Trophoblast cell (in vitro differentiated cells and primary cell): ENCODE measurements at regions not wholly inside any gene's neighbourhood (a gene's known extent, or its start where the extent isn't known, plus 50 kb on each side); places are given as distances from the start of the nearest gene placed in this dataset.
"Not testable (repeated sequence)": the region's sequence is repeated elsewhere in the genome, so short reads cannot be mapped to it uniquely, and the experiment has no call there.

Source experiments
- DNase-seq, 2 donors: peaks; one replicate each; pipeline ENCODE4 v3.0.0-alpha.2; 2016
- H2AFZ ChIP-seq: 2 replicates; pipeline ENCODE4 v1.6.1; 2013; ENCODE audit warnings: low read length, moderate library complexity, mild to moderate bottlenecking; ENCODE audit not compliant: insufficient read depth, poor library complexity
- H2AK5ac ChIP-seq: 2 replicates; pipeline ENCODE4 v1.6.1; 2013; ENCODE audit warnings: mild to moderate bottlenecking, low read length
- H2BK120ac ChIP-seq: 2 replicates; pipeline ENCODE4 v1.6.1; 2013; ENCODE audit warnings: low read length, mild to moderate bottlenecking, moderate library complexity; ENCODE audit not compliant: insufficient read depth, poor library complexity
- H2BK12ac ChIP-seq: 2 replicates; pipeline ENCODE4 v1.6.1; 2013; ENCODE audit warnings: mild to moderate bottlenecking, low read length, moderate library complexity
- H2BK5ac ChIP-seq: 2 replicates; pipeline ENCODE4 v1.6.1; 2013; ENCODE audit warnings: low read length, low read depth, moderate library complexity, mild to moderate bottlenecking; ENCODE audit not compliant: poor library complexity
- H3K14ac ChIP-seq: 2 replicates; pipeline ENCODE4 v1.6.1; 2013; ENCODE audit warnings: mild to moderate bottlenecking, low read length
- H3K18ac ChIP-seq: 2 replicates; pipeline ENCODE4 v1.6.1; 2013; ENCODE audit warnings: mild to moderate bottlenecking, low read length
- H3K23ac ChIP-seq: 2 replicates; pipeline ENCODE4 v1.6.1; 2013; ENCODE audit warnings: low read length
- H3K27ac ChIP-seq: 2 replicates; pipeline ENCODE4 v1.5.1; 2013; ENCODE audit warnings: low read depth, mild to moderate bottlenecking, inconsistent platforms, low read length, moderate library complexity
- H3K27me3 ChIP-seq: 2 replicates; pipeline ENCODE4 v1.6.1; 2013; ENCODE audit warnings: inconsistent platforms, mild to moderate bottlenecking, low read length, moderate library complexity; ENCODE audit not compliant: insufficient read depth
- H3K36me3 ChIP-seq, 2 experiments: 1 replicate in 1 of 2; 2 replicates in 1 of 2; pipeline ENCODE4 v1.6.1; 2013; ENCODE audit warnings: low read length in 2 of 2, mild to moderate bottlenecking in 2 of 2, moderate library complexity in 1 of 2; ENCODE audit not compliant: insufficient read depth in 2 of 2, control insufficient read depth in 1 of 2
- H3K4ac ChIP-seq: 2 replicates; pipeline ENCODE4 v1.6.1; 2013; ENCODE audit warnings: low read depth, mild to moderate bottlenecking, low read length, moderate library complexity
- H3K4me1 ChIP-seq, 2 experiments: 1 replicate in 1 of 2; 2 replicates in 1 of 2; pipeline ENCODE4 v1.6.1; 2013; ENCODE audit warnings: low read length in 2 of 2, mild to moderate bottlenecking in 2 of 2, moderate library complexity in 1 of 2; ENCODE audit not compliant: insufficient read depth in 2 of 2, control insufficient read depth in 1 of 2
- H3K4me2 ChIP-seq: 2 replicates; pipeline ENCODE4 v1.6.1; 2013; ENCODE audit warnings: inconsistent platforms, mild to moderate bottlenecking, low read length, moderate library complexity
- H3K4me3 ChIP-seq: 2 replicates; pipeline ENCODE4 v1.5.1; 2013; ENCODE audit warnings: mild to moderate bottlenecking, low read depth, low read length, inconsistent platforms
- H3K79me1 ChIP-seq: one replicate; pipeline ENCODE4 v1.6.1; 2013; ENCODE audit warnings: low read length
- H3K79me2 ChIP-seq: 2 replicates; pipeline ENCODE4 v1.6.1; 2013; ENCODE audit warnings: low read length, mild to moderate bottlenecking; ENCODE audit not compliant: control insufficient read depth, insufficient read depth, poor library complexity
- H3K9ac ChIP-seq: 2 replicates; pipeline ENCODE4 v1.6.1; 2013; ENCODE audit warnings: mild to moderate bottlenecking, low read length
- H3K9me3 ChIP-seq: 2 replicates; pipeline ENCODE4 v1.6.1; 2013; ENCODE audit warnings: low read depth, mild to moderate bottlenecking, control low read depth, inconsistent platforms, low read length; ENCODE audit not compliant: insufficient read depth
- H4K12ac ChIP-seq: 2 replicates; pipeline ENCODE4 v1.6.1; 2013; ENCODE audit warnings: low read depth, mild to moderate bottlenecking, low read length, moderate library complexity
- H4K8ac ChIP-seq: 2 replicates; pipeline ENCODE4 v1.6.1; 2013; ENCODE audit warnings: low read depth, mild to moderate bottlenecking, low read length, moderate library complexity
- H4K91ac ChIP-seq: one replicate; pipeline ENCODE4 v1.6.1; 2013; ENCODE audit warnings: low read depth, mild to moderate bottlenecking, low read length, moderate library complexity
- WGBS: extraction: QIAGEN DNeasy Blood & Tissue Kit; methylation state at CpG from one replicate; pipeline ENCODE4 v1.1.7; 2013; ENCODE audit warnings: missing lambda C conversion rate; ENCODE audit not compliant: insufficient read length, insufficient coverage; ENCODE audit errors: extremely low coverage; 5-methylcytosine and 5-hydroxymethylcytosine counted together

DNA sequence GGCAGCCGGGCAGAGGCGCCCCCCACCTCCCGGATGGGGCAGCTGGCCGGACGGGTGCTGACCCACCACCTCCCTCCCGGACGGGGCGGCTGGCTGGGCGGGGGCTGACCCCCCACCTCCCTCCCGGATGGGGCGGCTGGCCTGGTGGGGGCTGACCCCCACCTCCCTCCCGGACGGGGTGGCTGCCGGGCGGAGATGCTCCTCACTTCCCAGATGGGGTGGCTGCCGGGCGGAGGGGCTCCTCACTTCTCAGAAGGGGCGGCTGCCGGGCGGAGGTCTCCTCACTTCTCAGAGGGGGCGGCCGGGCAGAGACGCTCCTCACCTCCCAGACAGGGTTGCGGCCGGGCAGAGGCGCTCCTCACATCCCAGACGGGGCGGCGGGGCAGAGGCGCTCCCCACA lies 1654.1 kb downstream of the STIM2 start:
- not testable (repeated sequence) for H3K79me1 ChIP-seq, H3K18ac ChIP-seq, H3K27me3 ChIP-seq, H4K91ac ChIP-seq, H3K36me3 ChIP-seq, H3K4me3 ChIP-seq, H2BK12ac ChIP-seq, H2AFZ ChIP-seq, H3K23ac ChIP-seq, H3K79me2 ChIP-seq, H3K4me1 ChIP-seq, H3K14ac ChIP-seq, H2BK120ac ChIP-seq, H3K9me3 ChIP-seq, H3K27ac ChIP-seq, H3K4ac ChIP-seq, H4K12ac ChIP-seq, H2AK5ac ChIP-seq, H2BK5ac ChIP-seq, H3K4me2 ChIP-seq, H4K8ac ChIP-seq, DNase-seq, H3K9ac ChIP-seq
- no CpG with 5 or more reads among the region's 30 CpGs for WGBS

DNA sequence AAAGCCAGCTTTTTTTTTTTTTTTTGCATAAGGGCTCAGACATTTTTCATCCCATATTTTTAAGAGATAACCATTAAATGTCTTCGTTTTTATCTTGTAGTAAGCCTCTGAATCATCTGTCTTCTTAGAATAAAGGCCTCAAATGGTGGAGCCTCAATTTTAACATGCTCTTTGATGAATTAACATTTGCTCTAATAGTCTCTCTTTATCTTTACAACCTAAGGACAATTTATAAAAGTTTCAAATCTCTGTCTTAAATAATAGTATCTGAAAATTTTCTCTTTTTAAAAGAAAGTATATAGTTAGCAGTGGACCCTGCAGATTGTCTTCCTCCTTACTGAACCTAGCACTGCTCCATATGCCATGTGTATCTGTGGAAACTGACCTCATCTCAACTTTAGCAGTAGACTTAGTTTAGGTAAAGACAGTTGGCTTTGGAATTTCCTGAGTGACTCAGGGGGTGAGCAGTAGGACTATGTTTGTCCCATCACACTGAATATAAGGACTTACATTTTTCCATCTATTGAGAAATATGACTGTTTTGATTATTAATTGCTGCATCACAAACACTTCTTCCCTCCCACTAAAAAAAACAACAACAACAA lies 1658.0 kb downstream of the STIM2 start:
- WGBS: no CpG with 5 or more reads among the region's 1 CpG
- H3K18ac ChIP-seq: no peak overlapping the region
- no peak overlapping the region for H4K91ac ChIP-seq
- H3K23ac ChIP-seq: no peak overlapping the region
- H3K79me2 ChIP-seq: no peaks in the 10 kb centered on the region
- H3K36me3 ChIP-seq: no peaks in the 10 kb centered on the region
- H3K4ac ChIP-seq: no peak overlapping the region
- H3K79me1 ChIP-seq: no peaks in the 10 kb centered on the region
- H3K27ac ChIP-seq: no peak overlapping the region
- no peak for DNase-seq
- H3K4me2 ChIP-seq: no peak overlapping the region
- no peak overlapping the region for H3K9ac ChIP-seq
- no peak overlapping the region for H4K12ac ChIP-seq
- H3K14ac ChIP-seq: no peak overlapping the region
- H2AFZ ChIP-seq: no peak overlapping the region
- no peak overlapping the region for H2BK5ac ChIP-seq
- H2BK12ac ChIP-seq: no peak overlapping the region
- H3K27me3 ChIP-seq: no peaks in the 10 kb centered on the region
- no peak overlapping the region for H2BK120ac ChIP-seq
- no peak overlapping the region for H2AK5ac ChIP-seq
- no peak overlapping the region for H3K4me3 ChIP-seq
- no peaks in the 10 kb centered on the region for H3K9me3 ChIP-seq
- H4K8ac ChIP-seq: no peak overlapping the region
- H3K4me1 ChIP-seq: no peaks in the 10 kb centered on the region

DNA sequence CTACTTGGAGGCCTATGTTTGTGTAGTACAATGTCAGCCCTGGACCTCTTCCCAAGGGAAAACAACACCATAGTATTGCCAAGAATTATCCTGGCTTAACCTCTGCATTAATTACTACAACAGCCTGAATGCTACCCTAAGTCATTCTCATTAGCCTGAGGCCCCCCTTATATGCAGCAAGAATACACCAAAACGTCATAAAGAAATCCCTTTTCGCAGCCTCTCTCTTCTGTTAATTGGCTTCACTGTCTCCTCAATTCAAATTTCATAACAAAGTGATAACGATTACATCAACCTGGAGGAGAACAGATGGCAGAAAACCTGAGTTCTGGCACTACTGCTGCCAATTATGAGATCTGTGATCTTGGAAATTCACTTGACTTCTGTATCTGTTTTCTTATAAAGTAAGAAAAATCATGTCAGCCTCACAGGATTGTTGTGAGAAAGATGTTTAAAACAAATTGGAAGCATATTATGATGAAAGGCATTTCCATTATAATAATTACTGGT lies 1663.1 kb downstream of the STIM2 start:
- Histone ChIP-seq H3K4me1 (no peaks in the 10 kb centered on the region), H4K12ac (no peak overlapping the region), H2BK5ac (no peak overlapping the region), H4K91ac (no peak overlapping the region), H2AFZ (no peak overlapping the region), H3K79me2 (no peaks in the 10 kb centered on the region), H2BK120ac (no peak overlapping the region), H3K79me1 (no peaks in the 10 kb centered on the region), H3K4me2 (no peak overlapping the region), H3K4me3 (no peak overlapping the region), H3K9me3 (no peaks in the 10 kb centered on the region), H3K36me3 (no peaks in the 10 kb centered on the region), H2BK12ac (no peak overlapping the region), H3K27me3 (no peaks in the 10 kb centered on the region), H3K18ac (no peak overlapping the region), H3K23ac (no peak overlapping the region), H3K4ac (no peak overlapping the region), H3K9ac (no peak overlapping the region), H3K27ac (no peak overlapping the region), H2AK5ac (no peak overlapping the region), H3K14ac (no peak overlapping the region), H4K8ac (no peak overlapping the region)
- no peak for DNase-seq
- WGBS: no CpG with 5 or more reads among the region's 3 CpGs

DNA sequence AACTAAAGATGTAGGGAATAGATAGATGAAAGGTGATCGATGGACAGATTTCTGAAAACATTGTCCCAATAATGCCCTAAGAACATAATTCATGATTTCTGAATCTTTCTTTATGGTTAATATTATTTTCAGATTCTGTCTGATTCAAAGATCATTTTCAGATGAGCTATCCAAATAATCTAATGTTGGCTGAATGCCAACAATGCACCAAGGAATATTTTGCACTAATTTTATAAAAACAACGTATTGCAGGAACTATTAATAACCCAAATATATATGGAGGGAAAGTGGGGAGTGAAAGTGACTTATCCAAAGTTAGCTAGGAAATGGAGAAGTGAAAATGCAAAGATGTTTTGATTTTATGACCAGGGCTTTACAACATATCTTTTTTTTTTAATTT lies 1675.5 kb downstream of the STIM2 start:
- Histone ChIP-seq H3K18ac (no peak overlapping the region), H3K4me2 (no peak overlapping the region), H2AFZ (no peak overlapping the region), H3K4me1 (no peaks in the 10 kb centered on the region), H3K23ac (no peak overlapping the region), H2BK12ac (no peak overlapping the region), H3K79me2 (no peaks in the 10 kb centered on the region), H3K79me1 (no peaks in the 10 kb centered on the region), H2BK5ac (no peak overlapping the region), H4K8ac (no peak overlapping the region), H3K9ac (no peak overlapping the region), H4K91ac (no peak overlapping the region), H2AK5ac (no peak overlapping the region), H3K27ac (no peak overlapping the region), H2BK120ac (no peak overlapping the region), H3K4ac (no peak overlapping the region), H3K14ac (no peak overlapping the region), H3K27me3 (no peaks in the 10 kb centered on the region), H3K9me3 (peaks cover 2% of the 10 kb centered on the region), H4K12ac (no peak overlapping the region), H3K36me3 (peaks cover 0 to 1% of the 10 kb centered on the region in 2 experiments), H3K4me3 (no peak overlapping the region)
- DNase-seq: no peak
- WGBS: no CpG with 5 or more reads among the region's 2 CpGs
